ENCODE measurements at regions not wholly inside any gene's neighbourhood (a gene's known extent, or its start where the extent isn't known, plus 50 kb on each side); places are given as distances from the start of the nearest gene placed in this dataset.

DNA sequence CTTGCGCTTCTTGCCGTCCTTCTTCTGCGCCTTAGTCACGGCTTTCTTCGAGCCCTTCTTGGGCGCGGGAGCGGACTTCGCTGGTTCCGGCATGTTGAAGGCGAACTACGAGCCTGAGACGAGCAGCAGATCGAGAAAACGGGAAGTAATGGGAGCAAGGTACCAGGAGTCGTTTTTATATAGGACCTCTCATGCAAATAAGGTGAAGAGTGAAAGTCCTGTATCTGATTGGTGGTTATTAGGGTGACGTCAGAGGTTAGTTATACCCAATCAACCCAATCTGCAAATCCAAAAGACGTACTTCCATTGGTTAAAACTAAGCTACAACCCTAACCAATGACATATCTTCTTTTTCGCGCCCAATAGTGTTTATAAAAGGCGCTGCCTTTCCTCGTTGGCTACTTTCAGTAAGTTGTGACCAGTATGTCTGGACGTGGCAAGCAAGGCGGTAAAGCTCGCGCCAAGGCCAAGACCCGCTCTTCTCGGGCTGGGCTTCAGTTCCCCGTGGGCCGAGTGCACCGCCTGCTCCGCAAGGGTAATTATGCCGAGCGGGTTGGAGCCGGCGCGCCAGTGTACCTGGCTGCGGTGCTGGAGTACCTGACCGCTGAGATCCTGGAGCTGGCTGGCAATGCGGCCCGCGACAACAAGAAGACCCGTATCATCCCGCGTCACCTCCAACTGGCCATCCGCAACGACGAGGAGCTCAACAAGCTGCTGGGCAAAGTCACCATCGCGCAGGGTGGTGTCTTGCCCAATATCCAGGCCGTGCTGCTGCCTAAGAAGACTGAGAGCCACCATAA, 100.6 kb upstream of the PRSS16 start:
- TF ChIP-seq, protein P1, sequence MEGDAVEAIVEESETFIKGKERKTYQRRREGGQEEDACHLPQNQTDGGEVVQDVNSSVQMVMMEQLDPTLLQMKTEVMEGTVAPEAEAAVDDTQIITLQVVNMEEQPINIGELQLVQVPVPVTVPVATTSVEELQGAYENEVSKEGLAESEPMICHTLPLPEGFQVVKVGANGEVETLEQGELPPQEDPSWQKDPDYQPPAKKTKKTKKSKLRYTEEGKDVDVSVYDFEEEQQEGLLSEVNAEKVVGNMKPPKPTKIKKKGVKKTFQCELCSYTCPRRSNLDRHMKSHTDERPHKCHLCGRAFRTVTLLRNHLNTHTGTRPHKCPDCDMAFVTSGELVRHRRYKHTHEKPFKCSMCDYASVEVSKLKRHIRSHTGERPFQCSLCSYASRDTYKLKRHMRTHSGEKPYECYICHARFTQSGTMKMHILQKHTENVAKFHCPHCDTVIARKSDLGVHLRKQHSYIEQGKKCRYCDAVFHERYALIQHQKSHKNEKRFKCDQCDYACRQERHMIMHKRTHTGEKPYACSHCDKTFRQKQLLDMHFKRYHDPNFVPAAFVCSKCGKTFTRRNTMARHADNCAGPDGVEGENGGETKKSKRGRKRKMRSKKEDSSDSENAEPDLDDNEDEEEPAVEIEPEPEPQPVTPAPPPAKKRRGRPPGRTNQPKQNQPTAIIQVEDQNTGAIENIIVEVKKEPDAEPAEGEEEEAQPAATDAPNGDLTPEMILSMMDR (IDR thresholded peaks at IDR 0.05; ENCODE audit: low read depth, low read length), result no peak
- TF ChIP-seq, protein P2, sequence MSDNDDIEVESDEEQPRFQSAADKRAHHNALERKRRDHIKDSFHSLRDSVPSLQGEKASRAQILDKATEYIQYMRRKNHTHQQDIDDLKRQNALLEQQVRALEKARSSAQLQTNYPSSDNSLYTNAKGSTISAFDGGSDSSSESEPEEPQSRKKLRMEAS (IDR thresholded peaks at IDR 0.05; ENCODE audit: low read depth, low read length), result 0 out of 2 replicates have a peak, but pooled peaks have one; percentile 3
- peak; percentile 96 for TF ChIP-seq POLR2A (IDR thresholded peaks at IDR 0.05; ENCODE audit: extremely low read depth, insufficient read length)

Measured in NB4 (cell line).